ENCODE measurements at regions not wholly inside any gene's neighbourhood (a gene's known extent, or its start where the extent isn't known, plus 50 kb on each side); places are given as distances from the start of the nearest gene placed in this dataset.

DNA sequence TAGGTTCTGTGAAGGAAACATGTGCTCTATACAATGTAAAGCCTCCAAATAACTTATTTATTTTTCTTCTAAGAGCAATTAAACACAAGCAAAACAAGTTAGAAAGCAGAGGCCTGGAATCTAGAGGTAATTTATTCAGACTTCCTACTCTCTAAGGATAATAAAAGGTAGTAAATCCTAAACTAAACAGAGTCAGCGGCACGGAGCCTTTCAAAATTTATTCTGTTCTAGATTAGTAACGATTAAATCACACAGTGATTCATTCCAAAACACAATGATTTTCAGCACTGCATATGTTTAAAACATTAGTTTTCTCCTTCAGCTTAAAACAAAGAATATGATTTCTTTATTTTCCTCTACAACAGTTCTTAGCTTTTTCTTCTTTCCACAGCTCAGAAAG, 160.9 kb downstream of the FBXO15 start:
- intact Hi-C loops (cut with DNase I): no loop called here
- Histone ChIP-seq H3K4me1 (no peaks in the 10 kb centered on the region), H3K27me3 (ENCODE audit: low read depth) (no peaks in the 10 kb centered on the region), H3K4me3 (no peak overlapping the region), H3K9me3 (no peaks in the 10 kb centered on the region), H3K36me3 (no peaks in the 10 kb centered on the region), H3K27ac (no peak overlapping the region)
- TF ChIP-seq, protein P1, sequence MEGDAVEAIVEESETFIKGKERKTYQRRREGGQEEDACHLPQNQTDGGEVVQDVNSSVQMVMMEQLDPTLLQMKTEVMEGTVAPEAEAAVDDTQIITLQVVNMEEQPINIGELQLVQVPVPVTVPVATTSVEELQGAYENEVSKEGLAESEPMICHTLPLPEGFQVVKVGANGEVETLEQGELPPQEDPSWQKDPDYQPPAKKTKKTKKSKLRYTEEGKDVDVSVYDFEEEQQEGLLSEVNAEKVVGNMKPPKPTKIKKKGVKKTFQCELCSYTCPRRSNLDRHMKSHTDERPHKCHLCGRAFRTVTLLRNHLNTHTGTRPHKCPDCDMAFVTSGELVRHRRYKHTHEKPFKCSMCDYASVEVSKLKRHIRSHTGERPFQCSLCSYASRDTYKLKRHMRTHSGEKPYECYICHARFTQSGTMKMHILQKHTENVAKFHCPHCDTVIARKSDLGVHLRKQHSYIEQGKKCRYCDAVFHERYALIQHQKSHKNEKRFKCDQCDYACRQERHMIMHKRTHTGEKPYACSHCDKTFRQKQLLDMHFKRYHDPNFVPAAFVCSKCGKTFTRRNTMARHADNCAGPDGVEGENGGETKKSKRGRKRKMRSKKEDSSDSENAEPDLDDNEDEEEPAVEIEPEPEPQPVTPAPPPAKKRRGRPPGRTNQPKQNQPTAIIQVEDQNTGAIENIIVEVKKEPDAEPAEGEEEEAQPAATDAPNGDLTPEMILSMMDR (IDR thresholded peaks at IDR 0.05): no peak
- no peak for DNase-seq
- ATAC-seq: no peak

DNA sequence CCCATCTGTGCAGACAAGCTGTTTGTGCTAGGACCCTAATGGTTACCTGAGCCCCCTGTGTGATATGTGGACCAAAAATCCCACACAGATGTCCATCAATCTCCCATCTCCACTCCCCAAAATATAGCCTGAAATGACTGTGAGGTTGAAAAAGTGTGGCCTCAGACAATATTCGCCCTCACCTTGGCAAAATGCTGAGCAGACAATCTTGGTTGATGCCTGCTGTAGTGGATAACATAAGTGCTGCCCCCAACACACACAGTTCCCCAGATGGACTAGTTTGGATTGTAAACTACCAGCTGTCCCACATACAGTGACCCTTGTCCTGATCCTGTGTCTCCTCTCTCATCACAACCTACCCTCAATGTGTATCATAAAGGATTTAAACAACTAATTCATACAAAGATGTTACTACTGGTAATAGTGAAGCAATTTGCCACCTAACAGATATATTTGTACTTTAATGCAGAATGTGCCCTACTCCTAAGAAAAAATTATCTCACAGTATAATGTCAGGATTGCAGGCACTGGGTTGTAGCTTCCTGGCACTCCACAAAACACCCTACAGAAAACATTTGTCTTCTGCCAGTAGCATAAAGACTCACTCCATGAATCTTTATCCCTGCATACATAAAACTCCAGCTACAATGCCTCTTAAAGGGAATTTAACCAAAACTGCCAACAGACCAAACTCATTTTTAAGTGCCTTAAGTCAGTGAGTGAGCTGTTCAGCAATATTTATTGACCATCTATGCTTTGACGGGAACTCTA, 161.6 kb downstream of the FBXO15 start:
- ATAC-seq (no peak), DNase-seq (no peak)
- TF ChIP-seq, protein P1 (IDR thresholded peaks at IDR 0.05): no peak
- Histone ChIP-seq H3K36me3 (no peaks in the 10 kb centered on the region), H3K27me3 (ENCODE audit: low read depth) (no peaks in the 10 kb centered on the region), H3K27ac (no peak overlapping the region), H3K4me3 (no peak overlapping the region), H3K4me1 (no peaks in the 10 kb centered on the region), H3K9me3 (no peaks in the 10 kb centered on the region)
- intact Hi-C loops (cut with DNase I): no loop called here

DNA sequence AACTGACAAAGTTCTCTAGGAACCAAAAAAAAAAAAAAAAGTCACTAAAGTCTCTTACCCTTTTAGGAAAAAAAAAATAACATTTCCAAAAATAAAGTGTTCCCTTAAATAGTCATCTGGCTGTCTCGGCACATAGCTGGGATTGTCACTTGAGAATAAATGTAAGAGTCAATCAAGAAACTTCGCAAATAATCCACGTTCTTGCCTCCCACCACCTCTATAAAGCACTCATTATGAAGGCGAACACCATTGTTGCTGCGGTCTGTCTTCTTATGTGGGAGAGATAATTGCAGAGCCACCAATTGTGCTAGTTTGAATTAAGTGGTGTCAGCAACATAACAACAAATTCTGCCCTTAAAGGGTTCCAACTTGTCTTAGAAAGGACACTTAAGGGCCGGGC, 163.7 kb downstream of the FBXO15 start:
- ATAC-seq (no peak), DNase-seq (no peak)
- Histone ChIP-seq H3K4me3 (no peak overlapping the region), H3K27ac (no peak overlapping the region), H3K4me1 (no peaks in the 10 kb centered on the region), H3K9me3 (no peaks in the 10 kb centered on the region), H3K36me3 (no peaks in the 10 kb centered on the region), H3K27me3 (ENCODE audit: low read depth) (no peaks in the 10 kb centered on the region)
- intact Hi-C loops (cut with DNase I): no loop called here
- TF ChIP-seq, protein P1 (IDR thresholded peaks at IDR 0.05): no peak

DNA sequence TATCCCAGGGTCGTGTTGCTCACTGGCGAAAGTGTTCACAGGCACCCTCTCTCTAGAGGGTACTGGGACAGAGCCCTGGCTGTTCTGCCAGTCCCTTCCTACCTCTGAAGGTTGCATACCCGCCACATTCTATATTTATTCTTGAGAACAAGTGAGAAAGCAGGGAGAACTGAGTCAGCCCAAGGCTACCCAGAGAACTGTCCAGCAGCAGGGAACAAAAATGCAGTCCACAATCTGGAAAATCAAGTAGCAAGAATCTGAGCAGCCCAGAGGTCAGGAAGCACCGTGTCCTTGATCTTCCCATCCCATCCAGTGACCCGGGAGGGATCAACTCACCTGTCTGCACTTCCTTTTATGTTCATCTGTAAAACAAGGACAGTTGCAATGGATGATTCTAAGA, 164.1 kb downstream of the FBXO15 start:
- Histone ChIP-seq H3K4me1 (no peaks in the 10 kb centered on the region), H3K27ac (no peak overlapping the region), H3K9me3 (no peaks in the 10 kb centered on the region), H3K36me3 (no peaks in the 10 kb centered on the region), H3K27me3 (ENCODE audit: low read depth) (no peaks in the 10 kb centered on the region), H3K4me3 (no peak overlapping the region)
- intact Hi-C loops (cut with DNase I): no loop called here
- TF ChIP-seq, protein P1 (IDR thresholded peaks at IDR 0.05): no peak
- DNase-seq (no peak), ATAC-seq (no peak)

DNA sequence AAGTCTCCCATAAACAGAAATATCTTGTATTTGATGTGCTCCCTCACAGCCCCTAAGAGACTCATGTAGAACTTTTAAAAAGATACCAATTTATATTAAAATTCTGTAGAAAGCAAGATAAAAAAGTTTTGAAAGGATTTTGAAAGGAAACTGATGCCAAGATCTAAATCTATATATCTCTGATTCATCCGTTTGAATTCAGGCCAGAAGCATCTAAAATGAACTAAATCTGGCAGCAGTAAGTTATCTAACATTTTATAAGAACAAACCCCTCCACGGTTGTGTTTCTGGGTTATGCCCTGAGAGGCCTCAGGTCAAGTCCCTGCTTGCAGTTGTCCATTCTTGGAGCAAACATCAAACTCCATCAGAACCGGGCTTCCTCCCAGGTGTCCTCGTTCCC, 165.8 kb downstream of the FBXO15 start:
- no peak for ATAC-seq
- no peak overlapping the region for H3K4me3 ChIP-seq
- DNase-seq: no peak
- TF ChIP-seq, protein P1 (IDR thresholded peaks at IDR 0.05): no peak
- intact Hi-C loops (cut with DNase I): no loop called here
- no peaks in the 10 kb centered on the region for H3K27me3 ChIP-seq (ENCODE audit: low read depth)
- H3K36me3 ChIP-seq: no peaks in the 10 kb centered on the region
- H3K4me1 ChIP-seq: no peaks in the 10 kb centered on the region
- no peak overlapping the region for H3K27ac ChIP-seq
- no peaks in the 10 kb centered on the region for H3K9me3 ChIP-seq
